Peyer's patch (tissue), 4 donors: ENCODE measurements at regions not wholly inside any gene's neighbourhood (a gene's known extent, or its start where the extent isn't known, plus 50 kb on each side); places are given as distances from the start of the nearest gene placed in this dataset.

ENCODE experiments used
- DNase-seq, 3 donors: peaks; one replicate each; pipeline ENCODE4 v3.0.0-alpha.2; 2017 to 2019
- H3K27ac ChIP-seq, 4 donors: fragments of 200-600 bp; sonication (generic); one replicate each; pipeline ENCODE4 v1.5.1; 2016 to 2019
- H3K27me3 ChIP-seq, 2 donors: fragments of 200-600 bp; sonication (generic); one replicate each; pipeline ENCODE4 v1.5.1; 2019
- H3K36me3 ChIP-seq, 3 donors: fragments of 200-600 bp; sonication (generic); one replicate each; pipeline ENCODE4 v1.5.1; 2016 to 2019
- H3K4me1 ChIP-seq, 4 donors: fragments of 200-600 bp; sonication (generic); one replicate each; pipeline ENCODE4 v1.5.1; 2016 to 2019
- H3K4me3 ChIP-seq, 4 donors: fragments of 200-600 bp; sonication (generic); 1 replicate in 3 of 4; 2 replicates in 1 of 4; pipeline ENCODE4 v1.5.1; 2016 to 2019; ENCODE audit warnings: mild to moderate bottlenecking in 1 of 4
- H3K9me3 ChIP-seq, 4 donors: fragments of 200-600 bp; sonication (generic); one replicate each; pipeline ENCODE4 v1.5.1; 2016 to 2019; ENCODE audit warnings: mild to moderate bottlenecking in 1 of 4
- CTCF ChIP-seq, 6 experiments: fragments of 450-650 bp in 4 of 6; fragments of 200-600 bp in 2 of 6; sonication (generic) in 1 of 6; IDR thresholded peaks; one replicate each; pipeline ENCODE4 v1.5.1; 2017 to 2019; ENCODE audit warnings: antibody characterized with exemption in 6 of 6, mild to moderate bottlenecking in 3 of 6, moderate library complexity in 1 of 6
- POLR2A ChIP-seq, 2 donors: fragments of 450-650 bp; IDR thresholded peaks; one replicate each; pipeline ENCODE4 v1.5.1; 2017; ENCODE audit warnings: antibody characterized with exemption in 2 of 2, mild to moderate bottlenecking in 2 of 2, moderate library complexity in 2 of 2

DNA sequence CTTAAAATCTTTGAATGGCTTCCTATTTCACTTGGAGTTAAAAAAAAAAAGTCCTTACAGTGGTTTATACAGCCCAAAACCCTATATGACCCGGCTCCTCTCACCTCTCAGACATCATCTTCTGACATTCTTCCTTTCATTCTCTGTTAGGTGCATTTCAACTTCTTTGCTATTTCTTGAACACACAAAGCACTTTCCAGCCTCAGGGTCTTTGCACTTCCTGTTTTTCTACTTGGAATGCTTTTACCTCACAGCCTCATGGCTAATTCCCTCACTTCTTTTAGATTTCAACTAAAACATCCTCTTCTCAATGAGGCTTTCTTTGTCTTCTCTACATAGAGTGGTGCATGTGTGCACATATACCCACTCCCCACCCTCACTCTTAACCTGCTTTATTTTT, 91.0 kb upstream of the MB21D2 start:
- TF ChIP-seq POLR2A (IDR thresholded peaks at IDR 0.05) = no peak
- TF ChIP-seq CTCF (IDR thresholded peaks at IDR 0.05) = no peak
- Histone ChIP-seq H3K9me3 (no peaks in the 10 kb centered on the region), H3K27me3 (no peaks in the 10 kb centered on the region), H3K27ac (no peak overlapping the region), H3K36me3 (no peaks in the 10 kb centered on the region), H3K4me1 (no peaks in the 10 kb centered on the region), H3K4me3 (no peak overlapping the region)
- no peak for DNase-seq

DNA sequence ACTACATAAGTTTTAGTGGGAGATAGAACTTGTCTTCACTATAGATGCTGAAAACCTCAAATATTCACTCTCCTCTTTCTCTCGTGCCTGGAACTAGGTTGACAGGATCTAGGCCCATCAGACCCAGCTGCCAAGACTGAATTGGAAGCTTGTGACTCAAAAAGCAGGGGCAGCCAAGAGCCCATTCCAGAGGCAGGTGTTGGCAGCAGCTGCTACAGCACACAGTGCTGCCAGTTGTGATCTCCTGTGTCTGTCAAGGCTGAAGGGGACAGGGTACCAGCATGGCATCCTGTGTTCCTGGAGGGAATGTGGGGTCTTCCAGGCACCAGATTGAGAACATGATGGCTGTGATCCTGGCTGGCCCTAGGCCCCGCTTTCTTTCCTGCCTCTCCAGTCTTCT, 92.5 kb upstream of the MB21D2 start:
- no peaks in the 10 kb centered on the region for H3K9me3 ChIP-seq
- H3K27me3 ChIP-seq = no peaks in the 10 kb centered on the region
- no peaks in the 10 kb centered on the region for H3K36me3 ChIP-seq
- no peak for DNase-seq
- H3K4me1 ChIP-seq = no peaks in the 10 kb centered on the region
- no peak overlapping the region for H3K4me3 ChIP-seq
- H3K27ac ChIP-seq = no peak overlapping the region
- TF ChIP-seq POLR2A (IDR thresholded peaks at IDR 0.05) (no peak), CTCF (IDR thresholded peaks at IDR 0.05) (no peak)

- H3K4me3 ChIP-seq = no peak overlapping the region
- H3K9me3 ChIP-seq = no peaks in the 10 kb centered on the region
- no peak overlapping the region for H3K27ac ChIP-seq
- TF ChIP-seq CTCF (IDR thresholded peaks at IDR 0.05) (no peak), POLR2A (IDR thresholded peaks at IDR 0.05) (no peak)
- H3K27me3 ChIP-seq = no peaks in the 10 kb centered on the region
- H3K4me1 ChIP-seq = no peaks in the 10 kb centered on the region
- no peaks in the 10 kb centered on the region for H3K36me3 ChIP-seq
- no peak for DNase-seq
Observed at GRCh38 chr3:193011958-193012357, 94.3 kb upstream of the MB21D2 start.

DNA sequence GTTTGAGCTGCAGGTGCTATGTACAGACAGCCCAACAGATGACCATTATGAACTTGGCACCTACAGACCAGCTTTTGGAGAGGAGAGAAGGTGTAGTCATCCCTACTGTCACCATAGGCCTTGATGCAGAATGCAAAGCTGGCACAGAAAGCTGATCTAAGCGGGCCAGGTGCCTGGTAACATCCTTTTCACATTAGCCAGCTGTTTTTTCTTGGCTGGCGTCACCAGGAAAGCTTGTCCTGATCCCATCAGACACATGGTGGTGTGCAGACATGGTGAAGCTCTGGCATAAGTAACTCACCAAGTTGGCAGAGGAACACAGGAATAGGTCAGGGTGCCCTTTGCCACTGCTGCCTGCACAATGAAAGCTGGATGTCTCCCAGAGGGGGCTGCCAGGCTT, 97.2 kb upstream of the MB21D2 start:
- no peak for TF ChIP-seq POLR2A (IDR thresholded peaks at IDR 0.05)
- no peak for TF ChIP-seq CTCF (IDR thresholded peaks at IDR 0.05)
- H3K4me3 ChIP-seq = no peak overlapping the region
- DNase-seq = no peak
- no peaks in the 10 kb centered on the region for H3K4me1 ChIP-seq
- H3K36me3 ChIP-seq = no peaks in the 10 kb centered on the region
- H3K27me3 ChIP-seq = no peaks in the 10 kb centered on the region
- H3K27ac ChIP-seq = no peak overlapping the region
- H3K9me3 ChIP-seq = no peaks in the 10 kb centered on the region

DNA sequence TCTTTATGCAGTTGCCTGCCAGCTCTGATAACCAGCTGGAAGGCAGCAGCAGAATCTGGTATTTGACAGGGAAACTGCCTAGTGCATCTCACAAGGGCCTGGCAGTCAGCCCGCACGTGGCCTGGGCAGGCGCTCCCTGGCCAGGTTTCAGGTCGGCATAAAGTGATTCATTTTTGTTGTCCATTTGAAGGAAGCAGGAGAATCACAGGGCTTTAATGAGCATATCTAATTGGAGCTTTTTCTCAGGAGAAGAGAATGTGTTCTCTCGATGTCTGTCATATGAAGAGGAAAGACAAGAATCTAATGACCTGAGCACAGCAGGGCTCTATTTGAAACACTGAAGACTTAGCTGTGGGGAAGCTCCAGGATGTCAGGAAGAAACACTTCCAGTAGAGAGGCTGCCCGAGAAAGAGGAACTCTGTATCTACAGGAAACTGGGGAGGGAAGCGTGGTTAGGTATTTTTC, 98.8 kb upstream of the MB21D2 start:
- DNase-seq = no peak
- TF ChIP-seq CTCF (IDR thresholded peaks at IDR 0.05) (no peak), POLR2A (IDR thresholded peaks at IDR 0.05) (no peak)
- Histone ChIP-seq H3K36me3 (no peaks in the 10 kb centered on the region), H3K27me3 (no peaks in the 10 kb centered on the region), H3K4me3 (no peak overlapping the region), H3K4me1 (no peaks in the 10 kb centered on the region), H3K9me3 (no peaks in the 10 kb centered on the region), H3K27ac (no peak overlapping the region)

GRCh38 chr3:193021506-193022010, 103.9 kb upstream of the MB21D2 start:
- TF ChIP-seq CTCF (IDR thresholded peaks at IDR 0.05) (no peak), POLR2A (IDR thresholded peaks at IDR 0.05) (no peak)
- DNase-seq = no peak
- no peaks in the 10 kb centered on the region for H3K4me1 ChIP-seq
- no peaks in the 10 kb centered on the region for H3K9me3 ChIP-seq
- no peak overlapping the region for H3K27ac ChIP-seq
- no peak overlapping the region for H3K4me3 ChIP-seq
- no peaks in the 10 kb centered on the region for H3K36me3 ChIP-seq
- no peaks in the 10 kb centered on the region for H3K27me3 ChIP-seq
